ENCODE measurements at regions not wholly inside any gene's neighbourhood (a gene's known extent, or its start where the extent isn't known, plus 50 kb on each side); places are given as distances from the start of the nearest gene placed in this dataset.

DNA sequence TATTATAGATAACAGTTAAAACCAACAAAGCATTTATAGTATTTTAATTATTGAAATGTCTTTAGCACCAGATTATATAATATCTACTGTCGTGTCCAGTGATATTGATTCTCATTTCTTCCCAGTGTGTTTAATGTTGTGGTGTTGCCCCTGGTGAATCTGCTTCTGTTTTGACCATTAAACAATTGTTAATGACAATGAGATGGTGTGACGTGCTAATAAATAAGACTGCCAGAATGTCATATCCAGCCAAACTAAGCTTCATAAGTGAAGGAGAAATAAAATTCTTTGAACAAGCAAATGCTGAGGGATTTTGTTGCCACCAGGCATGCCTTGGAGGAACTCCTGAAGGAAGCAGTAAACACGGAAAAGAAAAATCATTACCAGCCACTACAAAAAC is 480.0 kb upstream of the ROBO1 start:
- DNase-seq (no peak), ATAC-seq (ENCODE audit: poor library complexity) (no peak)
- intact Hi-C loops (cut with DNase I), result no loop called here

GRCh38 chr3:80244390-80244789 is 476.6 kb upstream of the ROBO1 start:
- no peak for ATAC-seq (ENCODE audit: poor library complexity)
- intact Hi-C loops (cut with DNase I), result no loop called here

DNA sequence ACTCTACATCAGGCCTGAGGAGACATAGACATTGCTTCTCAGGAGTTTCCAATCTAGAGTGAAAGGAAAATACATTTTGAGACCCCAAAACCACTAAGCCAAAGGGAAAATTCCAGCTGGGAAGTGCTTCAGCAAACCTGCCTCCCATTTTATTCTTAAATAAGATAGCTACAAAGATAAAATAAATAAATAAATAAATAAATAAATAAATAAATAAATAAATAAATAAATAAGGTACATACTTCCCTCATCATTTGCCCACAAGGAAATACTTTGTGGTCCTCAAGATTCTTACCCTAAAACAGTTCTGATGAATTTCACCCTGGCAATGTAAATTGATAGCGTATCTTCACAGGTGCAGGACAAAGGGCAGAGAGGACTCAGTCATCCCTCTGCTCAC is 474.0 kb upstream of the ROBO1 start:
- intact Hi-C loops (cut with DNase I), result no loop called here
- no peak for DNase-seq
- no peak for ATAC-seq (ENCODE audit: poor library complexity)

More at GRCh38 chr3:80244390-80244789, 476.6 kb upstream of the ROBO1 start:
- peak; percentile 30 for DNase-seq

DNA sequence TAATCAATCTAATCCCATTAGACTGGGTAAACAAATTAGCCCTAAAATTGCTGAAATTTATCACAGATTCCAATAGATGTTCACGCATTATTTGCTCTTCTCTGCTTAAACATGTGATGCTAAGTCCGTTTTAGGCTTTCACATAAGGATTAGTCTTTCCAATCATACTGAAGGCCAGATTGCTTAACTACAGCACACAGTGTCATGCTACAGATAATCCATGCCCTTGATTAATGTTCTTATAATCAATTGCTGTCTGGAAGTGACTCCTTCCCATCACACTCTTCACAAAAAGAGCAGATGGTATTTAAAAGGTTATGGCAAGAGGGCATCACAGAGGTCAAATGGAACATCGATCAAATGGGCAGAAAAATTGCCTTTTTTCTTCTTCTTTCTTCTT is 471.5 kb upstream of the ROBO1 start:
- intact Hi-C loops (cut with DNase I), result no loop called here
- DNase-seq (no peak), ATAC-seq (ENCODE audit: poor library complexity) (no peak)

GRCh38 chr3:80238606-80239005 is 470.8 kb upstream of the ROBO1 start:
- intact Hi-C loops (cut with DNase I), result no loop called here
- DNase-seq, result no peak
- no peak for ATAC-seq (ENCODE audit: poor library complexity)

DNA sequence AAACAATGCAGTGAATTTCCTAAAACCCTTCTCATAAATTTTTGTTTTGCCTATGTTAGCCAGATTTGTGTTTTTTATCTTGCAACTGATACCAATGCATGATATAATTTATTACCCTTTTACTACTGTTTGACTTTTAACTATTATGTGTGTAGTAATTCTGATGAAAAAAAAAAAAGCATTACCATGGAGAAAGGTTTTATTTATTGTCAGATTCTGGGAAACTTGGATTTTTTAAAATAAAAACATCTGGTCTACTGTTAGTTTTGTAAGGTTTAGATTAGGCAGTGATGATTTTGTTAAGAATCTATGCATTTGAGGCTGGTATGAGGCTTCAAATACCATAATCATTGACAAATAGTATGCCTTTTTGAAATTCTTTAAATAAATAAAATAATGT is 470.4 kb upstream of the ROBO1 start:
- intact Hi-C loops (cut with DNase I), result no loop called here

GRCh38 chr3:80234706-80235105 is 466.9 kb upstream of the ROBO1 start:
- ATAC-seq (ENCODE audit: poor library complexity) (no peak), DNase-seq (no peak)
- intact Hi-C loops (cut with DNase I), result no loop called here

More for the DNA sequence above, 470.4 kb upstream of the ROBO1 start:
- no peak for DNase-seq
- ATAC-seq (ENCODE audit: poor library complexity), result no peak

GRCh38 chr3:80233576-80233975 is 465.8 kb upstream of the ROBO1 start:
- DNase-seq (no peak), ATAC-seq (ENCODE audit: poor library complexity) (no peak)
- intact Hi-C loops (cut with DNase I), result no loop called here

DNA sequence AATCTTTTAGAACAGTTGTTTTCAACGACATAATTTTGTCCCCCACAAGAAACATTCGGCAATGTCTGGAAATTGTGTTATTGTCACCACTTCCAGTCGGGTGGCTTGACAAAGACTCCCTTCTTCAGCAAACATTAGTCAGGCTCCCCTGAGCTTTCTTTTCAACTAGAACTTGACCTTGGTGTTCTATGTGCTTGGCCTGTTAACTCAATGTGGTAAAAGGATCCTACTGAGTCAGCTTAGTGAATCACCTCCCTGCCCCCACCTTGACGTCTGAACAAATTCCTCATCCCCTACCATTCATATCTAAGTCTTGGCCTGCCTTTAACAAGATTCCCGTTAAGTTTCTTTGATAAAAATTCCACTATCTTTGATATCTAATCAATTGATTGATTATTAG is 465.0 kb upstream of the ROBO1 start:
- intact Hi-C loops (cut with DNase I), result no loop called here
- no peak for ATAC-seq (ENCODE audit: poor library complexity)

DNA sequence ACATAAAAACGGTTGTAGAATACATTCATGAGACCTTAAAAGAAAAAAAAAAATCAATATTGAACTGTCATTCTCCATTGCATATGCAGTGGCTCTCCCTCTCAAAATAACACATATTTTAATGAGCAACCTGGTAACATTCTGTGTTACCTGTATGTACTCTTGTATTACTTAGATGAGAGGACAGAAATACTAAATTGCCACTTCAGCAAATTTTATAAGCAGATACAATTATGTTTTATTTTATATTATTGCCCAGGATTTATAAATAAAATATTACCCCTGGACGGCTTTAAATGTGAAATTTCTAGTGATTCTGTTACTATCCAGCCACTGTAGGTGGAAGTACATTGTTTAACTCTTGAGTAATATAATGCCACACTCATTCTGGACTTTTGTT is 463.2 kb upstream of the ROBO1 start:
- intact Hi-C loops (cut with DNase I), result no loop called here
- no peak for ATAC-seq (ENCODE audit: poor library complexity)
- DNase-seq, result no peak

More for the DNA sequence above, 465.0 kb upstream of the ROBO1 start:
- no peak for DNase-seq

DNA sequence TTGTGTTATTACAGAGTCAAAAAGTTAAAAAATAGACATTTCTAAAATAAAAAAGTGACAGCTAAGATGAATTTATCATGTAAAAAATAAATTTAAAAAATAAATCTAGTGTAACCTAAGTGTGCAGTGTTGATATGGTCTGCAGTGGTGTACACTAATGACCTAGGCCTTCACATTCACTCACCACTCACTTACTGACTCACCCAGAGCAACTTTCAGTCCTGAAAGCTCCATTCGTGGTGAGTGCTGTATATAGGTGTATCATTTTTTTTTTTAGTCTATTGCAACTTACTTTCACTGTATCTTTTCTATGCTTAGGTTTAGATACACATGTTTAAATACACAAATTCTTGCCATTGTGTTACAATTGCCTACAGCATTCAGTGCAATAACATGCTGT is 459.4 kb upstream of the ROBO1 start:
- no peak for DNase-seq
- intact Hi-C loops (cut with DNase I), result no loop called here
- no peak for ATAC-seq (ENCODE audit: poor library complexity)

- DNase-seq, result no peak
- intact Hi-C loops (cut with DNase I), result no loop called here
Measured at GRCh38 chr3:80215191-80215590, 447.4 kb upstream of the ROBO1 start.

GRCh38 chr3:80213086-80213485 is 445.3 kb upstream of the ROBO1 start:
- ATAC-seq (ENCODE audit: poor library complexity), result no peak

More at GRCh38 chr3:80215191-80215590, 447.4 kb upstream of the ROBO1 start:
- no peak for ATAC-seq (ENCODE audit: poor library complexity)

DNA sequence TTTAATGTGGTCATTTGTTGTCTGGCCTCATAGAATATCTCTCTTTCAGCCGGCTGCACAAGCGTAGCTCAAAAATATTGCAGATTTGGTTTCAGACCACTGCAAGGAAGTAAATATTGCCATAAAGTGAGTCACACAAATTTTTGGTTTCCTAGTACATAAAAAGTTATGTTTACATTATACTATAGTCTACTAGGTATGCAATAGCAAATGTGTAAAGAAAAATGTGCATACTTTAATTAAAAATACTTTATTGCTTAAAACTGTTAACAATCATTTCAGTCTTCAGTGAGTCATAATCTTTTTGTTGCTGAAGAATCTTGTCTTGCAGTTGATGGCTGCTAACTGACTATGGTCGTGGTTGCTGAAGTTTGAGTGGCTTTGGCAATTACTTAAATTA is 425.1 kb upstream of the ROBO1 start:
- DNase-seq (no peak), ATAC-seq (ENCODE audit: poor library complexity) (no peak)
- intact Hi-C loops (cut with DNase I), result no loop called here

More at GRCh38 chr3:80213086-80213485, 445.3 kb upstream of the ROBO1 start:
- intact Hi-C loops (cut with DNase I), result no loop called here
- DNase-seq, result no peak

- intact Hi-C loops (cut with DNase I), result no loop called here
- DNase-seq (no peak), ATAC-seq (ENCODE audit: poor library complexity) (no peak)
Measured at GRCh38 chr3:80190051-80190450, 422.3 kb upstream of the ROBO1 start.

DNA sequence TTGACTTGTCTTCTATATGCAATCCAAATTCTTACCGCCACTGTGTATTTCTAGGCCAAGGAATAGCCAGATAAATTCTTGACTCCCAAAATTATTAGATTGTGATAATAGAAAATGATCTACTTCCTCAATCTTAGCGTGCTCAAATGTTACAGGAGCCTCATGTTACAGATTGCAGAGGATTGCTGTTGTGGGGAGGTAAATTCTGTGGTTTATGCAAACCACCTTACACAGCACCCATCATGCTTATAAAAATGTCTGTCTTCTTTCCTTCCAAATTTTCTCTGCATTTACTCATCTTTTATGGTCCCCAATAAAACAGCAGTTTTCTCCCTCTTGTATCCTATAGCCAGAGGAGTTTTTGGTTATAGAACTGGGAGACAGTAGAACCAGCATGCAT is 420.2 kb upstream of the ROBO1 start:
- ATAC-seq (ENCODE audit: poor library complexity), result no peak
- no peak for DNase-seq
- intact Hi-C loops (cut with DNase I), result no loop called here

DNA sequence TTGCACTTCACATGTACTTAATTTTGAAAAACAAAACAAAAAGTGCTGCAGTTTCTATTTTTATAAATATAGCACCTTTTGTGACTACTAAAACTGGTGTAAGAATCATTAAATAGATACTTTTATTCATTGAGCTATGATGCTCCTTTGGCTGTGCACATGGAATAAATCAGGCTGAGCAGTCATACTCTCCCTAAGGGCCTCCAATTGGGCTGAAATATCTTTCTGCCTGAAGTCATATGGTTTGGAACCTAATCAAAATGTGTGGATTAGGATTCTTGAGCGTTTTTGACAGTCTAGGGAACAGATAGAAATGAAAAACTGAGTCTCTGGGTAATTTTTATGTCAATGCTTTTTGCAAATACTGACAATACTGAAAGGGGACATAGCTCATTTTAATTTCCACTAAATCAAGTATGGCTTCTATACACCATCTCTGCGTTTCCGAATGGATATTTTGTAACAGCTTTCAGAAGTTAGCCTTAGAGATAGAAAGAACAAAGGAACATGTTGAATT is 392.2 kb upstream of the ROBO1 start:
- no peak for ATAC-seq (ENCODE audit: poor library complexity)
- intact Hi-C loops (cut with DNase I), result no loop called here
- DNase-seq, result no peak

DNA sequence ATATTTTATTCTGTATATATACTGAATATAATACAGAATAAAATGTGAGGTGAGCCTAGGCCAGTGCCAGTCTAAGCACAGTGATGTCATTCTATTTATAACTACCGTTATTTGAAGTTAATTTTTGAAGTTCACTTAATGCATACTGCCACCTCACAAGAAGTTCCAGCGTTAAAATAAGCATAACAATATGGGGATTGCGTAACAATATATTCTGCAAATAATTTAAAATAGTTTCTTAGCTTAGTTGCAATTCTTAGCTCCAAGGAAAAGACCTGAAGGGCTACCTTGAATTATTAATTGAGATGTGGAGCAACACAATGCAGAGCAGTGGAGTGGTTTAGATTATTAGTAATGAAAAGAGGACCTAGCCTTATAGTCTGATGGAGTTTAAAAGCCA is 390.5 kb upstream of the ROBO1 start:
- intact Hi-C loops (cut with DNase I), result no loop called here
- no peak for ATAC-seq (ENCODE audit: poor library complexity)
- no peak for DNase-seq

GRCh38 chr3:80157546-80157945 is 389.7 kb upstream of the ROBO1 start:
- intact Hi-C loops (cut with DNase I), result no loop called here
- ATAC-seq (ENCODE audit: poor library complexity) (no peak), DNase-seq (no peak)

DNA sequence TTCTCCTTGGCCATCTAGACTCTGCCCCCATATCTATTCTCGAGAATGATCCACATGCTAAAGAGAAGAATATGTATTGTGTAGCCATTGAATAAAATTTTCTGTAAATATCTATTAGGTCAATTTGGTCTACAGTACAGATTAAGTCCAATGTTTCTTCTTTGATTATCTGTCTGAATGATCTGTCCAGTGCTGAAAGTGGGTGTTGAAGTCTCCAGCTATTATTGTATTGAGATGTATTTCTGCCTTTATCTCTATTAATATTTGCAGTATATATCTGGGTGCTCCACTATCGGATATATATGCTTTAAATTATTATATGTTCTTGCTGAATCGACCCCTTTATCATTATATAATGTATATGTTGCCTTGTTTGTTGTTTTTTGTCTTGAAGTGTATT is 384.9 kb upstream of the ROBO1 start:
- intact Hi-C loops (cut with DNase I), result no loop called here
- no peak for ATAC-seq (ENCODE audit: poor library complexity)
- DNase-seq, result no peak

DNA sequence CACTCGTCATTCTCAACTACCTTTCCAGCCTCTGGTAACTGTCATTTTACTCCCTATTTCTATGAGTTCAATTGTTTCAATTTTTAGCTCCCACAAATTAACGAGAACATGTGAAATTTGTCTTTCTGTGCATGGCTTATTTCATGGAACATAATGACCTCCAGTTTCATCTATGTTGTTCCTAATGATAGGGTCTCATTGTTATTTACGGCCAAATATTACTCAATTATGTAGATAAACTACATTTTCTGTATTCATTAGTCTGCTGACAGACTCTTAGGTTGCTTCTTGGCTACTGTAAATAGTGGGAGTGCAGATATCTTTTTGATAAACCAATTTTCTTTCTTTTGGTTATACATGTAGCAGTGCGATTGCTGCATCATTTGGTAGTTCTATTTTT is 374.9 kb upstream of the ROBO1 start:
- DNase-seq (no peak), ATAC-seq (ENCODE audit: poor library complexity) (no peak)
- intact Hi-C loops (cut with DNase I), result no loop called here

Measured in Right ventricle myocardium superior (tissue), 1 donor.